Spleen (tissue), 11 donors: ENCODE measurements at regions not wholly inside any gene's neighbourhood (a gene's known extent, or its start where the extent isn't known, plus 50 kb on each side); places are given as distances from the start of the nearest gene placed in this dataset.

Experiments used
- DNase-seq: peaks from one replicate; pipeline ENCODE4 v3.0.0-alpha.2; 2020
- H3K27ac ChIP-seq, 8 donors: fragments of 200-600 bp; sonication (generic) in 7 of 8; 1 replicate in 4 of 8; 2 replicates in 4 of 8; pipeline versions ENCODE4 v1.5.0 to v1.8.0; 2016 to 2021; ENCODE audit warnings: inconsistent platforms in 4 of 8, mild to moderate bottlenecking in 4 of 8, moderate library complexity in 1 of 8
- H3K27me3 ChIP-seq, 7 donors: fragments of 200-600 bp; sonication (generic) in 6 of 7; replicated peaks in 1 of 7; 1 replicate in 4 of 7; 2 replicates in 3 of 7; pipeline versions ENCODE4 v1.5.0 to v1.8.0; 2016 to 2021; ENCODE audit warnings: inconsistent platforms in 3 of 7, mild to moderate bottlenecking in 1 of 7
- H3K36me3 ChIP-seq, 6 donors: fragments of 200-600 bp; sonication (generic) in 5 of 6; 1 replicate in 4 of 6; 2 replicates in 2 of 6; pipeline versions ENCODE4 v1.5.0 to v1.8.0; 2016 to 2021; ENCODE audit warnings: inconsistent platforms in 2 of 6
- H3K4me1 ChIP-seq, 6 donors: fragments of 200-600 bp; sonication (generic) in 5 of 6; 1 replicate in 3 of 6; 2 replicates in 3 of 6; pipeline versions ENCODE4 v1.5.0 to v1.8.0; 2016 to 2021; ENCODE audit warnings: inconsistent platforms in 3 of 6
- H3K4me3 ChIP-seq, 8 donors: fragments of 200-600 bp; sonication (generic) in 7 of 8; 1 replicate in 4 of 8; 2 replicates in 4 of 8; pipeline versions ENCODE4 v1.5.0 to v1.8.0; 2016 to 2021; ENCODE audit warnings: inconsistent platforms in 4 of 8, mild to moderate bottlenecking in 4 of 8, moderate library complexity in 2 of 8
- H3K9me3 ChIP-seq, 8 donors: fragments of 200-600 bp; sonication (generic) in 7 of 8; 1 replicate in 4 of 8; 2 replicates in 4 of 8; pipeline versions ENCODE4 v1.5.0 to v1.8.0; 2016 to 2021; ENCODE audit warnings: inconsistent platforms in 4 of 8
- CTCF ChIP-seq, 11 experiments: fragments of 200-600 bp in 7 of 11; fragments of 450-650 bp in 4 of 11; sonication (generic) in 4 of 11; IDR thresholded peaks in 8 of 11; conservative IDR thresholded peaks in 3 of 11; 1 replicate in 7 of 11; 2 replicates in 4 of 11; pipeline versions ENCODE4 v1.4.0 to v1.8.0; 2016 to 2021; ENCODE audit warnings: antibody characterized with exemption in 11 of 11, inconsistent platforms in 4 of 11, mild to moderate bottlenecking in 1 of 11
- POLR2A ChIP-seq, 3 donors: fragments of 450-650 bp; IDR thresholded peaks; one replicate each; pipeline ENCODE4 v1.5.1; 2017; ENCODE audit warnings: antibody characterized with exemption in 3 of 3, mild to moderate bottlenecking in 1 of 3
- POLR2AphosphoS5 ChIP-seq, 3 donors: sonication (generic); formaldehyde crosslinking; IDR thresholded peaks; one replicate each; pipeline ENCODE4 v1.5.1; 2017; ENCODE audit warnings: antibody characterized with exemption in 3 of 3
- WGBS, 5 donors: extraction: QIAGEN DNeasy Blood & Tissue Kit in 3 of 5; methylation state at CpG; one replicate each; pipeline versions ENCODE4 v1.1.5 to v1.1.7; 2013 to 2018; 5-methylcytosine and 5-hydroxymethylcytosine counted together
- intact Hi-C: fragments of 100-400 bp; cut with DNase I; formaldehyde crosslinking; loops from one replicate; pipeline ENCODE4 v1.15.0; 2023; ENCODE audit warnings: low total_unique reads
- donor health status: healthy with polysubstance abuse.
- donor health status: DM: no; HTN: no; CAD: no; lungs with moderate emphysema.
- donor health status: DM: no; HTN: no; CAD: no.
- donor health status: Bipolar disorder and iron deficiency.
- donor health status: healthy.
- donor health status: DM: no; HTN: no; CAD: no.
- donor health status: DM: yes; HTN: yes; CAD: no.

- TF ChIP-seq POLR2A (IDR thresholded peaks at IDR 0.05) = no peak
- TF ChIP-seq POLR2AphosphoS5 (IDR thresholded peaks at IDR 0.05) = no peak
- TF ChIP-seq CTCF (IDR thresholded peaks at IDR 0.05 in 8 of 11, conservative IDR thresholded peaks at IDR 0.05 in 3 of 11) = no peak
- intact Hi-C loops = no loop called here
- WGBS, 5 donors = 88 to 93% (median 91%) methylated on average over 19 to 21 of the region's 21 CpGs
Observed at GRCh38 chr18:79579807-79580497, 99.7 kb upstream of the CTDP1 start.

GRCh38 chr18:79580498-79581171 is 99.0 kb upstream of the CTDP1 start:
- Histone ChIP-seq H3K4me3 (no peak overlapping the region), H3K27ac (no peak overlapping the region), H3K27me3 (no peaks in the 10 kb centered on the region), H3K4me1 (peaks cover 0 to 30% (median 18%) of the 10 kb centered on the region in 6 donors), H3K36me3 (no peaks in the 10 kb centered on the region), H3K9me3 (no peaks in the 10 kb centered on the region)
- 85 to 91% (median 90%) methylated on average over 22 to 28 of the region's 28 CpGs for WGBS, 5 donors
- DNase-seq = peak; percentile 54
- TF ChIP-seq POLR2AphosphoS5 (IDR thresholded peaks at IDR 0.05) (no peak), POLR2A (IDR thresholded peaks at IDR 0.05) (no peak), CTCF (IDR thresholded peaks at IDR 0.05 in 8 of 11, conservative IDR thresholded peaks at IDR 0.05 in 3 of 11) (no peak)
- intact Hi-C loops = no loop called here

More at GRCh38 chr18:79579807-79580497, 99.7 kb upstream of the CTDP1 start:
- H3K9me3 ChIP-seq = no peaks in the 10 kb centered on the region
- no peak overlapping the region for H3K4me3 ChIP-seq
- no peak overlapping the region for H3K27ac ChIP-seq
- no peaks in the 10 kb centered on the region for H3K27me3 ChIP-seq
- DNase-seq = peak; percentile 69
- no peaks in the 10 kb centered on the region for H3K36me3 ChIP-seq
- H3K4me1 ChIP-seq = peaks cover 2 to 37% (median 24%) of the 10 kb centered on the region in 6 donors

GRCh38 chr18:79581406-79581805 is 98.2 kb upstream of the CTDP1 start:
- H3K9me3 ChIP-seq = no peaks in the 10 kb centered on the region
- 88 to 97% (median 94%) methylated on average over 5 to 6 of the region's 6 CpGs for WGBS, 5 donors
- H3K27ac ChIP-seq = no peak overlapping the region
- intact Hi-C loops = no loop called here
- no peaks in the 10 kb centered on the region for H3K36me3 ChIP-seq
- DNase-seq = peak; percentile 47
- TF ChIP-seq POLR2A (IDR thresholded peaks at IDR 0.05) = no peak
- no peak for TF ChIP-seq CTCF (IDR thresholded peaks at IDR 0.05 in 8 of 11, conservative IDR thresholded peaks at IDR 0.05 in 3 of 11)
- TF ChIP-seq POLR2AphosphoS5 (IDR thresholded peaks at IDR 0.05) = no peak
- H3K4me1 ChIP-seq = peaks cover 0 to 23% (median 15%) of the 10 kb centered on the region in 6 donors
- no peak overlapping the region for H3K4me3 ChIP-seq
- no peaks in the 10 kb centered on the region for H3K27me3 ChIP-seq

GRCh38 chr18:79581911-79582310 is 97.7 kb upstream of the CTDP1 start:
- no peaks in the 10 kb centered on the region for H3K9me3 ChIP-seq
- DNase-seq = peak; percentile 28
- intact Hi-C loops = no loop called here
- no peaks in the 10 kb centered on the region for H3K27me3 ChIP-seq
- H3K4me1 ChIP-seq = peaks cover 0 to 18% (median 13%) of the 10 kb centered on the region in 6 donors
- H3K36me3 ChIP-seq = no peaks in the 10 kb centered on the region
- 94 to 98% (median 96%) methylated on average over 8 of the region's 8 CpGs for WGBS, 5 donors
- H3K4me3 ChIP-seq = no peak overlapping the region
- TF ChIP-seq POLR2AphosphoS5 (IDR thresholded peaks at IDR 0.05) (no peak), CTCF (IDR thresholded peaks at IDR 0.05 in 8 of 11, conservative IDR thresholded peaks at IDR 0.05 in 3 of 11) (no peak), POLR2A (IDR thresholded peaks at IDR 0.05) (no peak)
- no peak overlapping the region for H3K27ac ChIP-seq
